ENCODE measurements at regions not wholly inside any gene's neighbourhood (a gene's known extent, or its start where the extent isn't known, plus 50 kb on each side); places are given as distances from the start of the nearest gene placed in this dataset.

- Histone ChIP-seq H3K27ac (no peak overlapping the region), H3K4me3 (no peak overlapping the region), H3K27me3 (no peaks in the 10 kb centered on the region), H3K4me1 (no peaks in the 10 kb centered on the region), H3K9me3 (no peaks in the 10 kb centered on the region), H3K36me3 (no peaks in the 10 kb centered on the region)
- TF ChIP-seq CTCF (IDR thresholded peaks at IDR 0.05) (no peak), POLR2A (IDR thresholded peaks at IDR 0.05) (no peak)
- no peak for DNase-seq
- intact Hi-C loops (cut with DNase I; ENCODE audit: low total_unique reads) = no loop called here
These were observed 445.6 kb downstream of the TAF11L14 start for GRCh38 chr5:18079831-18080230.

- no peak overlapping the region for H3K4me3 ChIP-seq
- TF ChIP-seq POLR2A (IDR thresholded peaks at IDR 0.05) (no peak), CTCF (IDR thresholded peaks at IDR 0.05) (no peak)
- no peaks in the 10 kb centered on the region for H3K36me3 ChIP-seq
- no peaks in the 10 kb centered on the region for H3K9me3 ChIP-seq
- no peak for DNase-seq
- intact Hi-C loops (cut with DNase I; ENCODE audit: low total_unique reads) = no loop called here
- no peaks in the 10 kb centered on the region for H3K4me1 ChIP-seq
- no peaks in the 10 kb centered on the region for H3K27me3 ChIP-seq
- H3K27ac ChIP-seq = no peak overlapping the region
These were observed 453.8 kb downstream of the TAF11L14 start for GRCh38 chr5:18088020-18088579.

DNA sequence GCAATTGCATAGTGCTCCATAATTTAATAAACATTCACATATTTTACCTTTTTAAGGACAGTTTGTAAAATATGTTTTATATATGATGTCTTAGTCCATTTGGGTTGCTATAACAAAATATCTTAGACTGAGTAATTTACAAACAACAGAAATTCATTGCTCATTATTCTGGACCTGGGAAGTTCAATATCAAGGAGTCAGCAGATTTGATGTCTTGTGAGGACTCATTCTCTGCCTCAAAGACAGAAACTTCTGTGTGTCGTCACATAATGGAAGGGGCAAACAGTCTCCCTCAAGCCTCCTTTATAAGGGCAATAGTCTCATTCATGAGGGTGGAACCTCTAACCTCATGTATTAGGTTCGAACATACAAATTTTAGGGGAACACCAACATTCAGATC lies 455.9 kb downstream of the TAF11L14 start:
- no peaks in the 10 kb centered on the region for H3K27me3 ChIP-seq
- no peaks in the 10 kb centered on the region for H3K4me1 ChIP-seq
- no peak overlapping the region for H3K4me3 ChIP-seq
- no peak for DNase-seq
- H3K27ac ChIP-seq = no peak overlapping the region
- no peak for TF ChIP-seq CTCF (IDR thresholded peaks at IDR 0.05)
- TF ChIP-seq POLR2A (IDR thresholded peaks at IDR 0.05) = no peak
- no peaks in the 10 kb centered on the region for H3K9me3 ChIP-seq
- H3K36me3 ChIP-seq = no peaks in the 10 kb centered on the region
- intact Hi-C loops (cut with DNase I; ENCODE audit: low total_unique reads) = no loop called here

GRCh38 chr5:18091142-18091541 lies 456.9 kb downstream of the TAF11L14 start:
- Histone ChIP-seq H3K27me3 (no peaks in the 10 kb centered on the region), H3K36me3 (no peaks in the 10 kb centered on the region), H3K4me1 (no peaks in the 10 kb centered on the region), H3K9me3 (no peaks in the 10 kb centered on the region), H3K4me3 (no peak overlapping the region), H3K27ac (no peak overlapping the region)
- intact Hi-C loops (cut with DNase I; ENCODE audit: low total_unique reads) = no loop called here
- no peak for DNase-seq
- TF ChIP-seq CTCF (IDR thresholded peaks at IDR 0.05) (no peak), POLR2A (IDR thresholded peaks at IDR 0.05) (no peak)

- Histone ChIP-seq H3K4me3 (no peak overlapping the region), H3K9me3 (no peaks in the 10 kb centered on the region), H3K27ac (no peak overlapping the region), H3K36me3 (no peaks in the 10 kb centered on the region), H3K27me3 (no peaks in the 10 kb centered on the region), H3K4me1 (no peaks in the 10 kb centered on the region)
- DNase-seq = no peak
- no peak for TF ChIP-seq CTCF (IDR thresholded peaks at IDR 0.05)
- TF ChIP-seq POLR2A (IDR thresholded peaks at IDR 0.05) = no peak
- intact Hi-C loops (cut with DNase I; ENCODE audit: low total_unique reads) = no loop called here
These were observed 457.5 kb downstream of the TAF11L14 start for GRCh38 chr5:18091758-18092157.

Data from uterus (tissue), 3 donors.